ENCODE measurements at regions not wholly inside any gene's neighbourhood (a gene's known extent, or its start where the extent isn't known, plus 50 kb on each side); places are given as distances from the start of the nearest gene placed in this dataset.

DNA sequence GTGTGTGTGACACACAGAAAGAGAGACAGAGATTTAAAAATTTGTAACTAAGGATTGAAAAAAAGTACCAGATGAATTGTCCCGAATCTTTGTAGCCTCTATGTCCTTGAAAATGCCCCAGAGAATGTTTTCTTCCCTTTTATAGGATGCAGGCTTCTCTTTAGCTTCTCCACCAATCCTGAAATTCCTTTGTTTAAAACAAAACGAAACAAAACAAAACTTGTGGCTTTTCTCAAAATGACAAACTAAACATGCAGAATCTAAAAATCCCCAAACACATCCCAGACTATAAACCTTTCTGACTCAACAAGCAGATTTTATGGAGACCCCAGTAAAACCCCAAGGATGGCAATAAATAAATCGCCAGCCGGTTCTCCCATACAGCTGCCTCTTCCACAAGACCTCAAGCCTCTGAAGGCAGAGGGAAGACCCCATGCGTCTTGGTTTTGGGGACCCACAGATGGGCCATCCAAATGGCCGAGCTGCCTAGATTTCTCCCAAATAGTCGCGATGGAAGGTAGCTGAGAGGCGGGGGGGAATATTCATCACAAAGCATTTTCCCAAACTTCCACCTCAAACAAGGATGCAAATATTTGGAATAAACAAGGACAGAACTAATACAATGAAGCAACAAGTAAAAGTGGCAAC, 269.5 kb upstream of the FOXF1 start:
- Mint-ChIP-seq H3K27me3 (ENCODE audit: unreplicated experiment) (peaks cover 4% of the 10 kb centered on the region), H3K27ac (ENCODE audit: unreplicated experiment) (no peak overlapping the region), H3K36me3 (ENCODE audit: unreplicated experiment) (peaks cover 4% of the 10 kb centered on the region), H3K9me3 (ENCODE audit: unreplicated experiment) (peaks cover 1% of the 10 kb centered on the region), H3K4me1 (ENCODE audit: low read depth, unreplicated experiment) (peaks cover 2% of the 10 kb centered on the region), H3K4me3 (ENCODE audit: unreplicated experiment) (no peak overlapping the region)
- DNase-seq: no peak
- TF ChIP-seq, protein P1, sequence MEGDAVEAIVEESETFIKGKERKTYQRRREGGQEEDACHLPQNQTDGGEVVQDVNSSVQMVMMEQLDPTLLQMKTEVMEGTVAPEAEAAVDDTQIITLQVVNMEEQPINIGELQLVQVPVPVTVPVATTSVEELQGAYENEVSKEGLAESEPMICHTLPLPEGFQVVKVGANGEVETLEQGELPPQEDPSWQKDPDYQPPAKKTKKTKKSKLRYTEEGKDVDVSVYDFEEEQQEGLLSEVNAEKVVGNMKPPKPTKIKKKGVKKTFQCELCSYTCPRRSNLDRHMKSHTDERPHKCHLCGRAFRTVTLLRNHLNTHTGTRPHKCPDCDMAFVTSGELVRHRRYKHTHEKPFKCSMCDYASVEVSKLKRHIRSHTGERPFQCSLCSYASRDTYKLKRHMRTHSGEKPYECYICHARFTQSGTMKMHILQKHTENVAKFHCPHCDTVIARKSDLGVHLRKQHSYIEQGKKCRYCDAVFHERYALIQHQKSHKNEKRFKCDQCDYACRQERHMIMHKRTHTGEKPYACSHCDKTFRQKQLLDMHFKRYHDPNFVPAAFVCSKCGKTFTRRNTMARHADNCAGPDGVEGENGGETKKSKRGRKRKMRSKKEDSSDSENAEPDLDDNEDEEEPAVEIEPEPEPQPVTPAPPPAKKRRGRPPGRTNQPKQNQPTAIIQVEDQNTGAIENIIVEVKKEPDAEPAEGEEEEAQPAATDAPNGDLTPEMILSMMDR (IDR thresholded peaks at IDR 0.05; ENCODE audit: partially characterized antibody, unreplicated experiment): no peak

DNA sequence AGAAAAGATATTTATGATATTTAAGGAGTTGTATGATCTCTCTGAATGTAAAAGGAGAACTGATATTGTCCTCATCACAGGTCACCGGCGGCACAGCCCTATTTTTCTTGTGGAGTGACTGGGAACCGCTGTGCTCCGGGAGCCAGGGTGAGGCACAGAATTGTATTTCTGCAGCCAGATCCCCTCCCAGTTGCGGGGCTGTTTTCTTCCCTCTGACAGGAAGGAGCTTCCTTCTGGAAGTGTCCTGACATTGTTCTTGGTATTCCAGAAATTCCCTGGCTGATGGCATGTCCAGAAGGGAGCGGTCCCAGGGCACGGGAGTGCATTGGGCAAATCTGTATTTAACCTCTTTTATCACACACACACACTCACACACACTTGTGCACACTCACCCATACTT, 268.6 kb upstream of the FOXF1 start:
- no peak overlapping the region for H3K4me3 Mint-ChIP-seq (ENCODE audit: unreplicated experiment)
- peaks cover 1% of the 10 kb centered on the region for H3K9me3 Mint-ChIP-seq (ENCODE audit: unreplicated experiment)
- TF ChIP-seq, protein P1 (IDR thresholded peaks at IDR 0.05; ENCODE audit: partially characterized antibody, unreplicated experiment): no peak
- H3K36me3 Mint-ChIP-seq (ENCODE audit: unreplicated experiment): peaks cover 4% of the 10 kb centered on the region
- H3K4me1 Mint-ChIP-seq (ENCODE audit: low read depth, unreplicated experiment): peaks cover 2% of the 10 kb centered on the region
- DNase-seq: no peak
- H3K27me3 Mint-ChIP-seq (ENCODE audit: unreplicated experiment): peaks cover 4% of the 10 kb centered on the region
- H3K27ac Mint-ChIP-seq (ENCODE audit: unreplicated experiment): no peak overlapping the region

DNA sequence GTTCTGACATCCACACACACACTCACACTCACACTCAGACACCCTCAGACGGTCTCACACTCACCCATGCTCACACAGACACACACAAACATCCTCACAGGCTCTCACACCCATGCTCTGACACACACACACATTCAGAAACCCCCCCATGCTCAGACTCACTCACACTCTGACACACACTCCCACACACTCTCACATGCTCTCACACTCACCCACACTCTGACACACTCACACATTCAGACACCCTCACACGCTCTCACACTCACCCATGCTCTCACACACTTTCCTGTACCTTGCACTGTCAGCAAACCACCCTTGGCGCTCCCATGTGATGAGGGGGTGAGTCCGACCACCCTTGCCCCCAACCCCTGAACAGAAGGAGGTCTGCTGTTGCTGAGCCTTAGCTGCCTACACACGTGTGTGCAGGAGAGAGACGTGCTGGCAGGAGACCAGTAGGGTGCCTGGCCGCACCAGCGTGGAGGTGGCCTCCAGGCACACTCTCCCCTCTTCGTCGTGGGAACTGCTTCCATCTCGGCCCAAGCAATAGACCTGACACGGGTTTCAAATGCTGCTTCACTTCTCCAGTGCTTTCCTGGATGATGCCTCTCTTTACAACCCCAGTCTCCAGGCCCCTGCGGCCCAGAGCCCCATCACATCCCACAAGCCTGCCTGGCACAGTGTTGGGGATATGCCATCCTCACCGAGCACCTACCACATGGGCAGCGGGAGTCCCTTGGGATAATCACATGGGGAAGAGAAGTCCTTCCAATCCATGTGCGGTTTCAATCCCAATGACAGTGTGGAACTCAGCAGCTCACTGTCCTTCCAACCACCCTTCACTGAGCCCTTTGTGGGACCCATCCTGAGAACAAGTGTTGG, 267.8 kb upstream of the FOXF1 start:
- Mint-ChIP-seq H3K27me3 (ENCODE audit: unreplicated experiment) (peaks cover 4% of the 10 kb centered on the region), H3K4me1 (ENCODE audit: low read depth, unreplicated experiment) (peaks cover 2% of the 10 kb centered on the region), H3K9me3 (ENCODE audit: unreplicated experiment) (peaks cover 1% of the 10 kb centered on the region), H3K4me3 (ENCODE audit: unreplicated experiment) (no peak overlapping the region), H3K36me3 (ENCODE audit: unreplicated experiment) (peaks cover 4% of the 10 kb centered on the region), H3K27ac (ENCODE audit: unreplicated experiment) (no peak overlapping the region)
- TF ChIP-seq, protein P1 (IDR thresholded peaks at IDR 0.05; ENCODE audit: partially characterized antibody, unreplicated experiment): no peak
- no peak for DNase-seq

DNA sequence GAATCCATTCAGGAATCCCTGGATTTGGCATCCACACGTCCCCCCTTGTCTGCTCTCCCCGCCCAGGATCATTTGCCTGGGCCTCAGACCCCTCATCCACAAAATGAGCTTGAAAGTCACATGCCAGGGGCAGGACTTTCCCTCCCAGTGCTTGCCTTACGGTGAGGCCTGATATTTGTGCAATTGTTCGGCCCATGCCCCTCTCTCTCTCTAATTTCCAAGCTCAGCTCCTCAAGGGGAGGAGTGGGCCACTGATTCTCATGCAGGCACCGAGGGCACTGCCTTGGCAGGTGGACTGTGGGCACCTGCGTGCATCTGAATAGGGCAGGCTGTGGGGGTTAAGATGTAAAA, 267.2 kb upstream of the FOXF1 start:
- Mint-ChIP-seq H3K4me3 (ENCODE audit: unreplicated experiment) (no peak overlapping the region), H3K9me3 (ENCODE audit: unreplicated experiment) (peaks cover 1% of the 10 kb centered on the region), H3K36me3 (ENCODE audit: unreplicated experiment) (peaks cover 4% of the 10 kb centered on the region), H3K27me3 (ENCODE audit: unreplicated experiment) (peaks cover 4% of the 10 kb centered on the region), H3K27ac (ENCODE audit: unreplicated experiment) (no peak overlapping the region), H3K4me1 (ENCODE audit: low read depth, unreplicated experiment) (peaks cover 2% of the 10 kb centered on the region)
- no peak for DNase-seq
- TF ChIP-seq, protein P1 (IDR thresholded peaks at IDR 0.05; ENCODE audit: partially characterized antibody, unreplicated experiment): no peak

Data from glutamatergic neuron (in vitro differentiated cells).